GM23338 (cell line): ENCODE measurements at regions not wholly inside any gene's neighbourhood (a gene's known extent, or its start where the extent isn't known, plus 50 kb on each side); places are given as distances from the start of the nearest gene placed in this dataset.

Source experiments
- ATAC-seq: fragments of 200-7000 bp; cut with Tn5 transposase; 3 replicates; pipeline ENCODE4 v1.9.1; 2020
- DNase-seq: peaks from one replicate; pipeline ENCODE4 v3.0.0-alpha.2; 2015; ENCODE audit warnings: low spot score
- H2AFZ ChIP-seq: fragments of 200-600 bp; sonication (generic); 2 replicates; pipeline ENCODE4 v1.8.0; 2016; ENCODE audit warnings: antibody characterized with exemption, mild to moderate bottlenecking, moderate library complexity
- H3F3A ChIP-seq: fragments of 200-600 bp; sonication (generic); replicated peaks from 2 replicates; pipeline ENCODE4 v1.8.0; 2017; ENCODE audit warnings: antibody characterized with exemption, mixed run types, low read depth
- H3K27ac ChIP-seq: fragments of 200-600 bp; sonication (generic); 2 replicates; pipeline ENCODE4 v1.6.1; 2016; ENCODE audit warnings: low read depth
- H3K27me3 ChIP-seq: fragments of 200-600 bp; sonication (generic); 2 replicates; pipeline ENCODE4 v1.8.0; 2016; ENCODE audit warnings: mild to moderate bottlenecking, mixed run types, moderate library complexity; ENCODE audit not compliant: insufficient read depth
- H3K36me3 ChIP-seq: fragments of 200-600 bp; sonication (generic); 2 replicates; pipeline ENCODE4 v1.8.0; 2016; ENCODE audit warnings: mild to moderate bottlenecking; ENCODE audit not compliant: insufficient read depth
- H3K4me1 ChIP-seq: fragments of 200-600 bp; sonication (generic); 2 replicates; pipeline ENCODE4 v1.8.0; 2016; ENCODE audit warnings: mild to moderate bottlenecking, moderate library complexity; ENCODE audit not compliant: insufficient read depth
- H3K4me2 ChIP-seq: fragments of 200-600 bp; sonication (generic); 2 replicates; pipeline ENCODE4 v1.7.1; 2017; ENCODE audit warnings: mixed run types
- H3K4me3 ChIP-seq: fragments of 200-600 bp; sonication (generic); 2 replicates; pipeline ENCODE4 v1.6.1; 2016; ENCODE audit warnings: mixed run types
- H3K79me2 ChIP-seq: fragments of 200-600 bp; sonication (generic); replicated peaks from 2 replicates; pipeline ENCODE4 v1.8.0; 2017; ENCODE audit warnings: mild to moderate bottlenecking; ENCODE audit not compliant: insufficient read depth
- H3K9me2 ChIP-seq: fragments of 200-600 bp; sonication (generic); 2 replicates; pipeline ENCODE4 v1.8.0; 2017; ENCODE audit not compliant: insufficient read depth
- H4K20me1 ChIP-seq: fragments of 200-600 bp; sonication (generic); replicated peaks from 2 replicates; pipeline ENCODE4 v1.8.0; 2017; ENCODE audit warnings: mild to moderate bottlenecking; ENCODE audit not compliant: insufficient read depth
- H3K27ac Mint-ChIP-seq: 2 replicates; pipeline ENCODE4 v1.8.0; 2020; ENCODE audit warnings: inconsistent platforms, mild to moderate bottlenecking, moderate library complexity, mixed read lengths
- H3K27me3 Mint-ChIP-seq: 3 replicates; pipeline ENCODE4 v1.8.0; 2022; ENCODE audit warnings: low read depth, mild to moderate bottlenecking, moderate library complexity, mixed read lengths, inconsistent platforms; ENCODE audit not compliant: insufficient read depth, poor library complexity
- H3K36me3 Mint-ChIP-seq: 3 replicates; pipeline ENCODE4 v1.8.0; 2021; ENCODE audit warnings: low read depth, mild to moderate bottlenecking, inconsistent platforms, moderate library complexity, mixed read lengths
- H3K4me1 Mint-ChIP-seq: 3 replicates; pipeline ENCODE4 v1.8.0; 2020; ENCODE audit warnings: mild to moderate bottlenecking, inconsistent platforms, mixed read lengths
- H3K4me3 Mint-ChIP-seq: 3 replicates; pipeline ENCODE4 v1.8.0; 2021; ENCODE audit warnings: moderate library complexity, mild to moderate bottlenecking, inconsistent platforms, mixed read lengths
- H3K9me3 Mint-ChIP-seq: 3 replicates; pipeline ENCODE4 v1.8.0; 2020; ENCODE audit warnings: moderate library complexity, mild to moderate bottlenecking, inconsistent platforms, mixed read lengths
- CREB1 ChIP-seq: fragments of 250-450 bp; sonication (Bioruptor Pico); IDR thresholded peaks from 2 replicates; pipeline ENCODE4 v1.5.0; 2020; ENCODE audit warnings: low read depth, mild to moderate bottlenecking, moderate library complexity
- CTCF ChIP-seq, 2 experiments: fragments of 200-600 bp in 1 of 2; sonication (generic) in 1 of 2; conservative IDR thresholded peaks; 2 replicates each; pipeline versions ENCODE4 v1.5.1 to v1.6.1; 2016 to 2017; ENCODE audit warnings: antibody characterized with exemption in 2 of 2, low read depth in 2 of 2, mild to moderate bottlenecking in 2 of 2, moderate library complexity in 1 of 2
- ETS1 ChIP-seq: IDR thresholded peaks from 2 replicates; pipeline ENCODE4 v1.6.1; 2016; ENCODE audit warnings: antibody characterized with exemption
- EZH2 ChIP-seq: fragments of 200-600 bp; sonication (generic); IDR thresholded peaks from one replicate; pipeline ENCODE4 v1.8.0; 2017; ENCODE audit warnings: antibody characterized with exemption, mild to moderate bottlenecking, low read depth; ENCODE audit not compliant: unreplicated experiment
- POLR2AphosphoS5 ChIP-seq: IDR thresholded peaks from 2 replicates; pipeline ENCODE4 v1.6.1; 2016; ENCODE audit warnings: antibody characterized with exemption, low read depth
- REST ChIP-seq: IDR thresholded peaks from one replicate; pipeline ENCODE4 v1.6.1; 2018; ENCODE audit warnings: antibody characterized with exemption; ENCODE audit not compliant: unreplicated experiment
- ZNF114 ChIP-seq: fragments of 250-450 bp; sonication (Bioruptor Pico); IDR thresholded peaks from 2 replicates; pipeline ENCODE4 v1.5.0; 2020; ENCODE audit warnings: mild to moderate bottlenecking, moderate library complexity
- ZNF462 ChIP-seq: fragments of 250-450 bp; sonication (Bioruptor Pico); IDR thresholded peaks from 2 replicates; pipeline ENCODE4 v1.5.0; 2020; ENCODE audit warnings: mild to moderate bottlenecking, moderate library complexity

- TF ChIP-seq ZNF462, result no peak
- no peak for TF ChIP-seq POLR2AphosphoS5
- TF ChIP-seq ETS1, result no peak
Measured at GRCh38 chr11:134584001-134584561, 172.0 kb upstream of the B3GAT1 start (continued).

GRCh38 chr11:134583397-134583990 is 171.5 kb upstream of the B3GAT1 start:
- H3K27me3 ChIP-seq, result no peaks in the 10 kb centered on the region
- Mint-ChIP-seq H3K27ac (no peak overlapping the region), H3K4me3 (no peak overlapping the region), H3K27me3 (peaks cover 10% of the 10 kb centered on the region), H3K4me1 (peaks cover 14% of the 10 kb centered on the region), H3K9me3 (no peaks in the 10 kb centered on the region), H3K36me3 (no peaks in the 10 kb centered on the region)
- H3K36me3 ChIP-seq, result no peaks in the 10 kb centered on the region
- ATAC-seq (no peak), DNase-seq (no peak)
- no peak overlapping the region for H3K27ac ChIP-seq
- no peak overlapping the region for H3K4me3 ChIP-seq
- no peaks in the 10 kb centered on the region for H3K79me2 ChIP-seq
- H3K9me2 ChIP-seq, result no peaks in the 10 kb centered on the region
- no peaks in the 10 kb centered on the region for H4K20me1 ChIP-seq
- no peaks in the 10 kb centered on the region for H3K4me1 ChIP-seq
- H2AFZ ChIP-seq, result no peak overlapping the region
- H3K4me2 ChIP-seq, result no peak overlapping the region
- H3F3A ChIP-seq, result no peaks in the 10 kb centered on the region
- no peak for TF ChIP-seq CREB1 (CRISPR knock-in tag)
- TF ChIP-seq CTCF (conservative IDR thresholded peaks at IDR 0.05; ENCODE audit: low read depth in 2 of 2), result no peak
- TF ChIP-seq REST, result no peak
- no peak for TF ChIP-seq POLR2AphosphoS5
- TF ChIP-seq ZNF114 (CRISPR knock-in tag), result no peak
- no peak for TF ChIP-seq ETS1
- TF ChIP-seq EZH2, result no peak
